HG02981 (cell line): ENCODE measurements at regions not wholly inside any gene's neighbourhood (a gene's known extent, or its start where the extent isn't known, plus 50 kb on each side); places are given as distances from the start of the nearest gene placed in this dataset.
"Not testable (repeated sequence)": the region's sequence is repeated elsewhere in the genome, so short reads cannot be mapped to it uniquely, and the experiment has no call there.

Experiments
- ATAC-seq: cut with Tn5 transposase; IDR thresholded peaks from one replicate; pipeline ENCODE4 v1.9.1; 2021; ENCODE audit warnings: mild to moderate bottlenecking, moderate library complexity; ENCODE audit not compliant: unreplicated experiment

GRCh38 chr9:62798884-62799850, 1609.3 kb downstream of the SPATA31A7 start:
- not testable (repeated sequence) for ATAC-seq

GRCh38 chr9:62799851-62800371, 1610.1 kb downstream of the SPATA31A7 start:
- ATAC-seq = not testable (repeated sequence)

GRCh38 chr9:62800451-62801371, 1610.9 kb downstream of the SPATA31A7 start:
- ATAC-seq = not testable (repeated sequence)

GRCh38 chr9:62801372-62801811, 1611.6 kb downstream of the SPATA31A7 start:
- not testable (repeated sequence) for ATAC-seq

GRCh38 chr9:62801961-62802718, 1612.3 kb downstream of the SPATA31A7 start:
- ATAC-seq = peak; percentile 100

GRCh38 chr9:62802719-62803079, 1612.9 kb downstream of the SPATA31A7 start:
- ATAC-seq = not testable (repeated sequence)

- not testable (repeated sequence) for ATAC-seq
Observed at GRCh38 chr9:62803099-62803498, 1613.3 kb downstream of the SPATA31A7 start.

- not testable (repeated sequence) for ATAC-seq
Observed at GRCh38 chr9:62804314-62804713, 1614.5 kb downstream of the SPATA31A7 start.

GRCh38 chr9:62807424-62807823, 1617.6 kb downstream of the SPATA31A7 start:
- ATAC-seq = not testable (repeated sequence)

- ATAC-seq = not testable (repeated sequence)
Observed at GRCh38 chr9:62808081-62808480, 1618.2 kb downstream of the SPATA31A7 start.

GRCh38 chr9:62810318-62810717, 1620.5 kb downstream of the SPATA31A7 start:
- not testable (repeated sequence) for ATAC-seq

- ATAC-seq = not testable (repeated sequence)
Observed at GRCh38 chr9:62810811-62811315, 1621.0 kb downstream of the SPATA31A7 start.

GRCh38 chr9:62815436-62815835, 1625.6 kb downstream of the SPATA31A7 start:
- not testable (repeated sequence) for ATAC-seq

GRCh38 chr9:62816331-62816730, 1626.5 kb downstream of the SPATA31A7 start:
- ATAC-seq = not testable (repeated sequence)

GRCh38 chr9:62817214-62817613, 1627.4 kb downstream of the SPATA31A7 start:
- ATAC-seq = not testable (repeated sequence)

- ATAC-seq = not testable (repeated sequence)
Observed at GRCh38 chr9:62822185-62822584, 1632.3 kb downstream of the SPATA31A7 start.

GRCh38 chr9:62827957-62828907, 1638.4 kb downstream of the SPATA31A7 start:
- ATAC-seq = not testable (repeated sequence)

- ATAC-seq = not testable (repeated sequence)
Observed at GRCh38 chr9:62830829-62831459, 1641.1 kb downstream of the SPATA31A7 start.
